ENCODE measurements at regions not wholly inside any gene's neighbourhood (a gene's known extent, or its start where the extent isn't known, plus 50 kb on each side); places are given as distances from the start of the nearest gene placed in this dataset.

DNA sequence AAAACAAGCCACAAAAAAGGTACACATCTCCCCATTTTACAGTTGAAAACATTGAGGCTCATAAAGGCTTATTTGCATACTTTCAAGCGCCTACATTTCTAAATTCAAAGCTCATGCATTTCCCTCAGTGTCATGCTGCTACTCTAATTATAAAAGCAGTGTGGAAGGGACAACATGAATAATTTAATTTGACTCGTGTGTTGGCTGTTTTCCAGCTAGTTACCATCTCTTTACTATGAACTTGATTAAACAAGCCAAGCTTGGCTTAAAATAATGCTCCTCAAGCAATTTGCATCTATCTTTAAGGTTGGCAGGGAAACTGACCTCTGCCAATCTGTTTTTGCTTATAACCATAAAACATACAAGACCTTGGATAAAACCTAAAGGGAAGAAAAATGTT lies 252.5 kb upstream of the NEIL3 start:
- H3K36me3 Mint-ChIP-seq: no peaks in the 10 kb centered on the region
- H3K27me3 Mint-ChIP-seq: no peaks in the 10 kb centered on the region
- H3K4me1 Mint-ChIP-seq: no peaks in the 10 kb centered on the region
- POLR2A ChIA-PET: no interaction called here
- H3K27ac Mint-ChIP-seq: no peak overlapping the region
- H3K9me3 Mint-ChIP-seq: no peaks in the 10 kb centered on the region
- no peak overlapping the region for H3K4me3 Mint-ChIP-seq
- DNase-seq (no peak), ATAC-seq (ENCODE audit: low read depth) (no peak)

DNA sequence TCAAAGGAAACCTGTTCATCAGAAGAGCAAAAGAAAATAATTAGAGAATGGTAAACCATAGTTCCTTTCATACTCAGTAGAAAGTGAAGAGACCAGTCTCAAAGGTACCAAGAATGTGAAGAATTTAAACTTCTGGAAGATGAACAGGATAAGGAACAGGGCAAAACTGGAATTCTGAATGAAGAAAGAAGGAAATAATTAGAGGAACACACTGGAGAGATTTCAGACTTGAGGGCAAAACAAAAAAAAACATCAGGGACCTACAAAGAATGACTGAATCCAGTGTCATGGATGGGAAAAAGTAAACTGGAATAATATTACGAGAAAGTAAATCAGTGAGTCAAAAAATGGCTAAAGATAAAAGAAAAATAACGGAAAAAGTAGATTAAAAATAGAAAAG lies 245.6 kb upstream of the NEIL3 start:
- H3K4me1 Mint-ChIP-seq: no peaks in the 10 kb centered on the region
- no peak for DNase-seq
- POLR2A ChIA-PET: no interaction called here
- H3K27me3 Mint-ChIP-seq: no peaks in the 10 kb centered on the region
- no peak overlapping the region for H3K27ac Mint-ChIP-seq
- no peak for ATAC-seq (ENCODE audit: low read depth)
- H3K9me3 Mint-ChIP-seq: no peaks in the 10 kb centered on the region
- no peak overlapping the region for H3K4me3 Mint-ChIP-seq
- no peaks in the 10 kb centered on the region for H3K36me3 Mint-ChIP-seq

DNA sequence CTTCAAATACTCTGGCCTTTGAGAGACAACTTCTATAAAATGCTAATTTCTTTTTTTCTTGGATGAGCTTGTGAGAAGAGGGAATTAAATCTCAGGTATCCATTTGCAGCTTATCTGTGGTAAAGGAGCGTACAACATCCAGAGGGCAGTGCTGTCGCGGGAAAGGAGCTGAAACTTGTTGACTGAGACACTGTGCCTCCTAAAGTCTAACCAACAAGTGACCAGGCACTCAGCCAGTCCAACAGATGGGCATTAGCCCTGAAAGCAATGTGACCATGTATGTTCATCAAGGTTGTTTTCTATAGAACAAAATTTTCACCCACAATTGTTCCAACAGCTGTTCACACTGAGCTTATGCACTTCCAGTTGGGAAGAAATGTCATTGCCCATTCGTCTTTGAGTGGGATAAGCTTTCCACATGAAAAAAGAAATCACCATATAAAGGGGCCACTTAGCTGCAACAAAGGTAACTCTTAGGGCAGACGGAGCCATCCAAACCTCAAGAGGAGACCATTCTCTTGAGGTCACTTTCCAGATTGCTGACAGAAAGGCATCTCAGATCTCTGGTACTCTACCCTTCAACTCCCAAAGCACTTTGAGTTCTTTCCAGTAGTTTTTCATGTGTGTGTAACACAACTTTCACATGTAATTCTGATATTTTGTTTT lies 244.8 kb upstream of the NEIL3 start:
- no peaks in the 10 kb centered on the region for H3K9me3 Mint-ChIP-seq
- no peaks in the 10 kb centered on the region for H3K36me3 Mint-ChIP-seq
- ATAC-seq (ENCODE audit: low read depth) (no peak), DNase-seq (no peak)
- POLR2A ChIA-PET: no interaction called here
- H3K27me3 Mint-ChIP-seq: no peaks in the 10 kb centered on the region
- H3K27ac Mint-ChIP-seq: no peak overlapping the region
- no peak overlapping the region for H3K4me3 Mint-ChIP-seq
- H3K4me1 Mint-ChIP-seq: no peaks in the 10 kb centered on the region

DNA sequence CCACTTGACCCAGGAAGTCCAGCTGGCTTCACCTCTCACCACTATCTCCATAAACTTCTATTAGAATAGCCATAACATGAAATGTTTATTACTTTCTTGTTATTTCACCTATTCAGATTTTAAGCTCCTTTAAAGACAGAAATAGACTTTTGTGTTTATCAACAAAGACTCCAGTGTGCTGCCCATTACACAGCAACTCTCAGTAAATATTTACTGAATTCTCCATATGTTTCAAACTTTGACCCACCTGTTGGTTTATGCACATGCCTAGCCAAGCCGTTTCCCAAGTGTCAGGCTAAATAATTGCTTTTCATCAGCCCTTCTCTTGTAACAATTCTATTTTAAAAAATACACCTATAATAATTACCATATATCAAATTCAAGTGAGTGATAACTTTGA lies 242.9 kb upstream of the NEIL3 start:
- Mint-ChIP-seq H3K9me3 (no peaks in the 10 kb centered on the region), H3K36me3 (no peaks in the 10 kb centered on the region), H3K27ac (no peak overlapping the region), H3K27me3 (no peaks in the 10 kb centered on the region), H3K4me3 (no peak overlapping the region), H3K4me1 (no peaks in the 10 kb centered on the region)
- ATAC-seq (ENCODE audit: low read depth): no peak
- POLR2A ChIA-PET: no interaction called here
- no peak for DNase-seq

DNA sequence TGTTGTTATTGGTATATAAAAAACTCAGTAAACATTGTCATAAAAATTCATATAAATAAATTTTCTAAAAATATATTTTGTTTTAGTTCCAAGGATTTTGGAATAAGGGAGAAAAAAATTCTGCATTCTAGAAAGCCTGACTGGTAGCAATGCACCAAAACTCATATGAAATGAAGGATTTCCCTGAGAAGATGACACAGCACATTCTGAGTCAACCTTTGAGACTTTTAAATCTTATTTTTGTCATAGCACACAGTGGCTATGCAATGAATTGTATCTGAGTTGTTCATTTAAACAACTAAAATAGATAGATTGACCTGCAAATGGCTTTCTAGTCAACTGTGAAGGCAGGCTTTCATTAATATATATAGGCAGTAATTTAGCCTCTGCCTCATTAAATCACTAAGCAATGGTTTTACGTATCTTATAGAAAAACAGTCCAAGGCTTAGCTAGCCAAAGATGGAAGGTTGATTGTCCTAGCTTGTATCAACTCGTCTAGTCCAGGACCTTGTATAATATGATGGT lies 239.1 kb upstream of the NEIL3 start:
- no peak for DNase-seq
- no peaks in the 10 kb centered on the region for H3K27me3 Mint-ChIP-seq

DNA sequence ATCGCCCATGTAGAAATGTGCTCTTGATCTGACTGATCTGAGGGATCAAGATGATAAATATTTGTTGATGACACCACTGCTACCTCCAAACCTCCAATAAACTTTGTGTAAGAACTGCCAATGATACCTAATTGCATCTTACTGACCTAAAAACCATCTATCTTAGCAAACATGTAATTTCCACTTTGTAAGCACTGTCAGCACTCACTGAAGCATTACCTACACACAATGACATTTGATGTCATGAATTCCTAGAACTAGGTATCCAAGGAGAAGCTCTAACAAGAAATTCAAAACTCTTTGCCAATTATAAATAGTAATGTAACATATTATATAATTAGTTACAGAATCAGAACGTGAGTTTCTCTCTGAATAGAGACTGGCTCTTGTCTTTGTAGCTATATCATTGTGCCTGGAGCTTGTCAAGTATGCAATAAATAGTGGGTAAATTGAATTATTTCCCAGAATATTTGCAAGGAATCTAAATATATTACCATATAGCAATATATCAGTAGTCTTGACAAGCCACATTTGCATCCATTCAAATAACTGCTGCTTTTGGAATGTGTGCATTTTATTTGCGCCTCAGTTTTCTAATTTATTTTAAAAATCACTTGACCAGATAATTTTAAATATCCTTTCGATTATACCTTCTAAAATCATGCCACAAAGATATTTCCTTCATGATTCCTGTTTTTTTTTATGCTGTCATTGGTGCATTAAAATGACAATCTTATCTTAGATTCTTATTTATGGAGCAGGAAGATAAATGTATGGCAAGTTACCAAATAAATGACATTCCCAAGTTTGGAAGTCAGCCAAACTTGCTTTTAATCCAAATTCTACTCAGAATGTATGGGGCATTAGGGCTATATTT lies 232.3 kb upstream of the NEIL3 start:
- no peak overlapping the region for H3K4me3 Mint-ChIP-seq

More for the DNA sequence above, 239.1 kb upstream of the NEIL3 start:
- Mint-ChIP-seq H3K27ac (no peak overlapping the region), H3K4me1 (no peaks in the 10 kb centered on the region), H3K9me3 (no peaks in the 10 kb centered on the region), H3K4me3 (no peak overlapping the region), H3K36me3 (no peaks in the 10 kb centered on the region)
- ATAC-seq (ENCODE audit: low read depth): no peak
- POLR2A ChIA-PET: no interaction called here

DNA sequence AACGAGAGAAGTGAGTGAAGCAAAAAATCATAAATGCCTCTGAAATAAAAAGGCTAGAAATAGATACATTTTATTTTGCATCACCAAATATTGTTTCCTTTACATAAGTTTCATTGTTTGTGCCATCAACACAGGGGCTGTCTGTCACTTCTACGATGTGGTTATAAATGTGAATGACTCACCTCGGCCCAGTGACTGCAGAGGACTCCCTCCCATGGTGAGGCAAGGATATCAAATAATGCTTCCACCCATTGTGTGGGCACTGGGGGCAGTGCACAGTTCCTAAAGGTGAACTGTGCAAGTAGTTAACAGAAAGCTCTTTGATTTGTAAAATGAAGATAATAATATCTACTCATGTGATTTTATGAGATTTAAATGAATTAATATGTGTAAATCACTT lies 230.3 kb upstream of the NEIL3 start:
- POLR2A ChIA-PET: no interaction called here
- ATAC-seq (ENCODE audit: low read depth) (no peak), DNase-seq (no peak)
- Mint-ChIP-seq H3K27me3 (no peaks in the 10 kb centered on the region), H3K27ac (no peak overlapping the region), H3K9me3 (no peaks in the 10 kb centered on the region), H3K36me3 (no peaks in the 10 kb centered on the region), H3K4me3 (no peak overlapping the region), H3K4me1 (no peaks in the 10 kb centered on the region)

More for the DNA sequence above, 232.3 kb upstream of the NEIL3 start:
- Mint-ChIP-seq H3K36me3 (no peaks in the 10 kb centered on the region), H3K27me3 (no peaks in the 10 kb centered on the region), H3K9me3 (no peaks in the 10 kb centered on the region), H3K4me1 (no peaks in the 10 kb centered on the region), H3K27ac (no peak overlapping the region)
- POLR2A ChIA-PET: no interaction called here
- DNase-seq (no peak), ATAC-seq (ENCODE audit: low read depth) (no peak)

DNA sequence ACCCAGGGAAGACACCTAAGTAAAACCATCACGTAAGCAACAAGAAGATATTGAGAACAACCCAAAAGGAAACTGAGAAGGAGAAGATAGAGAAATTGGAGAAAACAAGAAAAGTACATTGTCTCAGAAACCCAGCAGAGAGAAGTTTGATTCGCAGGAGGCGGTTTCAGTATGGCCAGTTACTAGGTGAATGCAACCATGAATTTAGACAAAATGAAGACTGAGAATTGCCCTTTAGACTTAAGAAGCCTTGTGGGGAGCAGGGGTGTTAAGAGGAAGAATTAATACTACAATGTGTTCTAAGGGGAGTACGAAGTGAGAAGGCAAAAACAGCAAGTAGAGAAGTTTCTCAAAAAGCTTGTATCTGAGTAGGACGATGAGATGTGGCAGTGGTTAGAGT lies 229.3 kb upstream of the NEIL3 start:
- no peaks in the 10 kb centered on the region for H3K9me3 Mint-ChIP-seq
- POLR2A ChIA-PET: no interaction called here
- no peak overlapping the region for H3K27ac Mint-ChIP-seq
- no peaks in the 10 kb centered on the region for H3K36me3 Mint-ChIP-seq
- DNase-seq (no peak), ATAC-seq (ENCODE audit: low read depth) (no peak)
- no peaks in the 10 kb centered on the region for H3K27me3 Mint-ChIP-seq
- H3K4me3 Mint-ChIP-seq: no peak overlapping the region
- no peaks in the 10 kb centered on the region for H3K4me1 Mint-ChIP-seq

DNA sequence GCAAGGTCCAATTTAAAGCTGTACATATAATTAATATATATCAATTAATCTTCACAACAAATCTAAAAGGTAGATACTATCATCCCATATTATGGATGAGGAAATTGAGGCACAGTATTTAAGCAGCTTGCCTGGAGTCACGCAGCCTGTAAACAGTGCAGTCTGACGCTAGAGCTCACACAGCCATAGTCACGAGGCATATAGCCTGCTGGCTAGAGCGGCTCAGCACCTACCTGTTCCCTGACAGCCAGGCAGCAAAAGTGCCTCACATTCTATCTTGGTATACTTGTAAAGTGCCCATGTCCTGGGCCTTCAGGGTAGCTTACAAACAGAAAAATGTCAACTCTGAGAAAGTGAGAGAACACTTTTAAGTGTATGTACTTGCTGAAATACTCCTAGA lies 222.6 kb upstream of the NEIL3 start:
- H3K36me3 Mint-ChIP-seq: no peaks in the 10 kb centered on the region
- H3K4me1 Mint-ChIP-seq: no peaks in the 10 kb centered on the region
- ATAC-seq (ENCODE audit: low read depth): no peak
- POLR2A ChIA-PET: no interaction called here
- no peaks in the 10 kb centered on the region for H3K9me3 Mint-ChIP-seq
- no peak overlapping the region for H3K4me3 Mint-ChIP-seq
- no peak overlapping the region for H3K27ac Mint-ChIP-seq
- H3K27me3 Mint-ChIP-seq: no peaks in the 10 kb centered on the region
- no peak for DNase-seq

DNA sequence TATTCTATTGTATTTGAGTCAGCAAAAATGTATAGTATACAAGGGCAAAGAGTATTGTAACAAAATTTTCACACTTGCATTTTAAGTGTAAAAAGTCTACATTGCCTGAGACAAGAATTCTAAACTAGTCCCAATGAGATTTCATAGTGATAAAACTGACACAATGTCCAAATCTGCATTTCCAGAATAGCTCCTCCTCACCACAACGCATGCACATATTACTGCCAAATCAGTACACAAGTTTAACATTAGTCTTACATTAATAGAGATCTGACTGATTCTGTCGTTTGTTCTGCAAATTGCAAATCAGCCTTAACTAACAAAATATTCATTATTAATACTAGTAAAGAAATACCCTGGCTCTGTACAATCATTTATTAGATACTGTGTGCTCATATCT lies 222.2 kb upstream of the NEIL3 start:
- Mint-ChIP-seq H3K4me3 (no peak overlapping the region), H3K27ac (no peak overlapping the region), H3K4me1 (no peaks in the 10 kb centered on the region), H3K36me3 (no peaks in the 10 kb centered on the region), H3K9me3 (no peaks in the 10 kb centered on the region), H3K27me3 (no peaks in the 10 kb centered on the region)
- POLR2A ChIA-PET: no interaction called here
- no peak for ATAC-seq (ENCODE audit: low read depth)
- no peak for DNase-seq

DNA sequence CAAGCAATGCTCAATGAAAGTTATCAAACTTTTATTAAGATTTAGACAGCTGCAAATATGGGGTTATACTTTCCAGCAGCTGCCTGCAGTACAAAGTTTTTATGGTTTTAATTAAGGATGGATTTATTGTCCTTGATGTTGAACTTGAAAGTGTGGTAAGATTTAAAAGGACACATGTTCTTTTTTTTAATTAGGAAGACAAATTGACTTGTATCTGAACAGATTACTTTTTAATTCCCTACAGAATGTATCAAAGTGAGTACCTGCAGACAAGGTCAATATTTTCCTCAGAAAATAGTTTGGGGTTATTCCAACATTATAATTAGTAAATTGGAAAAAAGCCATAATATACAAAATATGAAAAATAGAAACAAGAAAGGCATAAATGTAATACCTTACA lies 218.2 kb upstream of the NEIL3 start:
- no peaks in the 10 kb centered on the region for H3K9me3 Mint-ChIP-seq
- H3K27me3 Mint-ChIP-seq: no peaks in the 10 kb centered on the region
- no peak overlapping the region for H3K27ac Mint-ChIP-seq
- DNase-seq (no peak), ATAC-seq (ENCODE audit: low read depth) (no peak)
- H3K4me1 Mint-ChIP-seq: no peaks in the 10 kb centered on the region
- no peaks in the 10 kb centered on the region for H3K36me3 Mint-ChIP-seq
- no peak overlapping the region for H3K4me3 Mint-ChIP-seq
- POLR2A ChIA-PET: no interaction called here

DNA sequence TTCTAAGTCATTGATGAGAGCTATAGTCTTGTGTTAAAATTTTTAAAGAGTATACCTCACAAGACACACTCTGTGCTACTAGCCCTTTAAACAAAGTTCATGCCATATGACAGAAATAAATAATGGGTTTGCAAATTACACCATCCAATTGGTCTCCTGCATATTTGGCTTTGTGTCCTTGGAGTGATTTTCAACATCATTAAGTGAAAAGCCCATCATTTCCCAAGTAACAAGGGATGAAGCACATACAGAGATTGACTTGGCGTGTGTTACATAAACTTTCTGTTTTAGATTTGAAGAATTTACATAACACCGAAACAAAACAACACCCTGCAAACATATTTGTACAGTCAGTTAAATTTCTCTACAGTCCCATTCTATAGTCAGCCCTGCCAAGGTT lies 216.9 kb upstream of the NEIL3 start:
- no peak for DNase-seq
- Mint-ChIP-seq H3K4me3 (no peak overlapping the region), H3K36me3 (no peaks in the 10 kb centered on the region), H3K27me3 (no peaks in the 10 kb centered on the region), H3K9me3 (no peaks in the 10 kb centered on the region), H3K27ac (no peak overlapping the region), H3K4me1 (no peaks in the 10 kb centered on the region)
- POLR2A ChIA-PET: no interaction called here
- ATAC-seq (ENCODE audit: low read depth): no peak

DNA sequence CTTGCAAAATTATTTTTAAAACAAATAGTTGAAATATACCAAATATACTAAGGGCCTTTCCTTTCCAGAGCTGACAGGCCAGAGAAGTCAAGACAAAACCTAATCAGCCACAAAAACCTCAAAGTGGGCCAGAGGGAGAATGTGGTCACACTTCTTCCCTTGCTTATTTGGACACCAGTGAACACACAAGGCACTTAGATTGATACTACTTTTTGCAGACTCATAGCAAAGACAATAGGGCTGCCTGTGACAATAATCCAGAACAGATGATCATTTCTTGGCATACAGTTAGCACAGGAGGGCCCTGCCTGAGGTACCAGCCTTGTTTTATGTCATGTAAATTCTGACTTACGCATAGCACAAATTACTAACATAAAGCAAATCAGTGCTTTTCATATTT lies 215.7 kb upstream of the NEIL3 start:
- POLR2A ChIA-PET: no interaction called here
- DNase-seq: no peak
- Mint-ChIP-seq H3K36me3 (no peaks in the 10 kb centered on the region), H3K27me3 (no peaks in the 10 kb centered on the region), H3K4me3 (no peak overlapping the region), H3K27ac (no peak overlapping the region), H3K9me3 (no peaks in the 10 kb centered on the region), H3K4me1 (no peaks in the 10 kb centered on the region)
- no peak for ATAC-seq (ENCODE audit: low read depth)

DNA sequence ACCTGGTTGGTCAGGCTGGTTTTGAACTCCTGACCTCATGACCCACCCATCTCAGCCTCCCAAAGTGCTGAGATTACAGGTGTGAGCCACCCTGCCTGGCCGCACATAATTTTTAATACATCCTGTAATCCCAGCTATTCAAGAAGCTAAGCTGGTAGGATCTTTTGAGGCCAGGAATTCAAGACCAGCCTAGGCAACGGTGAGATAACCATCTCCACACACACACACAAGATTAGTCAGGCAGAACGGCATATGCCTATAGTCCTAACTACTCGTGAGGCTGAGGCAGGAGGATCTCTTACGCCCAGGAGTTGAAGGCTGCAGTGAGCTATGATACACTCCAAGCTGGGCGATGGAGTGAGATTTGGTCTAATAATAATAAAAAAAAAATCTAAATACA lies 212.4 kb upstream of the NEIL3 start:
- ATAC-seq (ENCODE audit: low read depth): no peak
- Mint-ChIP-seq H3K36me3 (no peaks in the 10 kb centered on the region), H3K9me3 (no peaks in the 10 kb centered on the region), H3K27ac (no peak overlapping the region), H3K27me3 (no peaks in the 10 kb centered on the region), H3K4me3 (no peak overlapping the region), H3K4me1 (no peaks in the 10 kb centered on the region)
- POLR2A ChIA-PET: no interaction called here
- no peak for DNase-seq
